NT2/D1 (cell line): ENCODE measurements at regions not wholly inside any gene's neighbourhood (a gene's known extent, or its start where the extent isn't known, plus 50 kb on each side); places are given as distances from the start of the nearest gene placed in this dataset.

Experiments
- DNase-seq: peaks from one replicate; pipeline ENCODE4 v3.0.0-alpha.2; 2011; ENCODE audit warnings: low read depth, low spot score
- H3K27me3 ChIP-seq: 2 replicates; pipeline ENCODE4 v1.6.0; 2011; ENCODE audit warnings: mild to moderate bottlenecking; ENCODE audit not compliant: insufficient read length, insufficient read depth
- H3K36me3 ChIP-seq: 2 replicates; pipeline ENCODE4 v1.6.1; 2011; ENCODE audit warnings: mild to moderate bottlenecking, low read length, mixed read lengths; ENCODE audit not compliant: insufficient read depth, insufficient read length
- H3K4me1 ChIP-seq: 2 replicates; pipeline ENCODE4 v1.5.1; 2011; ENCODE audit not compliant: insufficient read depth, insufficient read length
- H3K4me3 ChIP-seq: 2 replicates; pipeline ENCODE4 v1.5.1; 2011; ENCODE audit warnings: low read depth; ENCODE audit not compliant: insufficient read length
- H3K9ac ChIP-seq: 2 replicates; pipeline ENCODE4 v1.6.0; 2011; ENCODE audit warnings: low read depth; ENCODE audit not compliant: insufficient read length
- H3K9me3 ChIP-seq: 2 replicates; pipeline ENCODE4 v1.5.1; 2011; ENCODE audit warnings: mild to moderate bottlenecking, low read length; ENCODE audit not compliant: insufficient read depth
- SUZ12 ChIP-seq: IDR thresholded peaks from 2 replicates; pipeline ENCODE4 v1.6.1; 2011; ENCODE audit not compliant: insufficient read length, insufficient read depth; ENCODE audit errors: extremely low read depth
- YY1 ChIP-seq: IDR thresholded peaks from 2 replicates; pipeline ENCODE4 v1.6.1; 2011; ENCODE audit not compliant: insufficient read length, insufficient read depth
- ZNF274 ChIP-seq: IDR thresholded peaks from 2 replicates; pipeline ENCODE4 v1.6.1; 2011; ENCODE audit warnings: mild to moderate bottlenecking, low read depth, low read length

GRCh38 chr17:70653850-70654249 lies 484.5 kb downstream of the KCNJ2 start:
- H3K27me3 ChIP-seq, result no peaks in the 10 kb centered on the region
- TF ChIP-seq ZNF274 (no peak), YY1 (no peak), SUZ12 (no peak)
- DNase-seq, result no peak
- no peaks in the 10 kb centered on the region for H3K36me3 ChIP-seq
- no peaks in the 10 kb centered on the region for H3K9me3 ChIP-seq
- H3K4me3 ChIP-seq, result no peak overlapping the region
- no peak overlapping the region for H3K9ac ChIP-seq
- H3K4me1 ChIP-seq, result no peaks in the 10 kb centered on the region

- Histone ChIP-seq H3K4me3 (no peak overlapping the region), H3K36me3 (no peaks in the 10 kb centered on the region), H3K9me3 (no peaks in the 10 kb centered on the region), H3K4me1 (no peaks in the 10 kb centered on the region), H3K27me3 (no peaks in the 10 kb centered on the region), H3K9ac (no peak overlapping the region)
- TF ChIP-seq SUZ12 (no peak), YY1 (no peak), ZNF274 (no peak)
- DNase-seq, result no peak
Observed at GRCh38 chr17:70654706-70655105, 485.4 kb downstream of the KCNJ2 start.

DNA sequence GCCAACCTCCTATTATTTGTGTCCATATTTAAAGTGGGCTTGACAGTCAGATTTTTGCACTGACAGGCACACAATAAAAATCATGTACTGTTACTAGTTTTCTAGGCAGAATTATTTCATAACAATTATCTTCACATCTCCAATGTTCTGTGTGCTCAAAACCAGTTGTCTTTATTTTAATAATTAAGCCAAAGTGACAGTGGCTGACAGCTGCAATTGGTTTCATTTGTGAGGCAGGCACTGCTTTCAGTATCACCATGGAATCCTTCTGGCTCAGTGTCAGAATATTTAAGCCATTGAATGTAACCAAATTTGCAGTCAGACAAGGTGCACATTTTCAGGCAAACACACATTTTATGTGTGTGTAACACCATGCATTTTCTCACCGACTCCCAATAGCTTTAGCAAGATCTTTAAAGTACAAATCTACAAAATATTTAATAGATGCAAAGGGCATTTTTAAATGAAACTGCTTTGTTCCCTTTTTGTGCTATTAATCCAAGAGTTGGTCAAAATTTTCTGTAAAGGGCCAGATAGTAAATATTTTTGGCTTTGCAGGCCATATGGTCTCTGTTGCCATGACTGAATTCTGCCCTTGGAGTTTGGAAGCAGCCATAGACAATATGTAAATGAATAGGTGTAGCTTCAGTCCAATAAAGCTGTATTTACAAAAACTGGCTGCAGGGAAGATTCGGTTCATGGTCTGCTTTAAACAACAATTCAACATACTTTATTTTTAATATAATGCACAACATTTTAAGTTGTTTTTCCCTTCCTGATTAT lies 486.0 kb downstream of the KCNJ2 start:
- Histone ChIP-seq H3K27me3 (no peaks in the 10 kb centered on the region), H3K9ac (no peak overlapping the region), H3K36me3 (no peaks in the 10 kb centered on the region), H3K4me1 (no peaks in the 10 kb centered on the region), H3K4me3 (no peak overlapping the region), H3K9me3 (no peaks in the 10 kb centered on the region)
- no peak for DNase-seq
- TF ChIP-seq ZNF274 (no peak), YY1 (no peak), SUZ12 (no peak)

DNA sequence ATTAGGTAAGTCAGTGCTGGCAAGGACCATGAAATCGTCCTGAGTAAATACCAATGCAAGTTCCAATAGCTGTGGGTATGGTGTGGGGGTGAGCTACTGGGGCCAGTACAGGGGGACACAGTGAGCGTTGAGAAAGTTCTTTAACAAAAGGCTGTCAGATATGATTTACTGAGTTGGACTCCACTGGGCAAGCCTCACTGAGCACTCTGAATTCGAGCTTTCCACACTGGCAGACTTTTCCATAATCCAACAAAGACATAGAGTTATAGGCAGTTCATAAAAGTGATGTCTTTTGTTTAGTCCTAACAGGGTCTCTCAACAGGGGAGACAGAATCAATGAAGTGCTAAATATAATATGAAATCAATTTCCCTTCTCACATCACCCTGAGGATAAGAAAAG lies 489.0 kb downstream of the KCNJ2 start:
- H3K27me3 ChIP-seq, result no peaks in the 10 kb centered on the region
- no peak for TF ChIP-seq YY1
- TF ChIP-seq ZNF274, result no peak
- TF ChIP-seq SUZ12, result no peak
- H3K36me3 ChIP-seq, result no peaks in the 10 kb centered on the region
- no peaks in the 10 kb centered on the region for H3K9me3 ChIP-seq
- no peak overlapping the region for H3K9ac ChIP-seq
- no peaks in the 10 kb centered on the region for H3K4me1 ChIP-seq
- DNase-seq, result no peak
- no peak overlapping the region for H3K4me3 ChIP-seq

DNA sequence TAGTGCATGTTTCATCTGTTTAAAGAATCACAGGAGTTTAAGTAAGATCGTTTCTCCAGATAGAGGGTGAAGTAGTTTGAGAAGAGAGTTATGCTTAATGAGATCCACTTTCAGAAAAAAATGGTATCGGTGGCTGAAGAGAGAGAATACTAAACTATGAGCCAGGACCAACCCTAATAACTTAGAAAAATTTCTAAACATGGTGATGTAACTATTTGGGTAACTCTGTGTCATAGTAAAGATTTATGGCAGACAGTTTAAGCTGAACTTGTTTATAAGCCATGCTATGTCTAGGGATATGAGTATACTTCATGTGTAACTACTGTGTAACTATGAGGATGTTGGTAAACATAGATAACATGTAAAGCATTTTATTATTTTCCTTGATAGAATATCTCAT lies 489.5 kb downstream of the KCNJ2 start:
- TF ChIP-seq YY1 (no peak), ZNF274 (no peak)
- no peak overlapping the region for H3K9ac ChIP-seq
- no peaks in the 10 kb centered on the region for H3K27me3 ChIP-seq
- H3K9me3 ChIP-seq, result no peaks in the 10 kb centered on the region
- no peaks in the 10 kb centered on the region for H3K4me1 ChIP-seq
- no peak overlapping the region for H3K4me3 ChIP-seq
- H3K36me3 ChIP-seq, result no peaks in the 10 kb centered on the region
- DNase-seq, result no peak

DNA sequence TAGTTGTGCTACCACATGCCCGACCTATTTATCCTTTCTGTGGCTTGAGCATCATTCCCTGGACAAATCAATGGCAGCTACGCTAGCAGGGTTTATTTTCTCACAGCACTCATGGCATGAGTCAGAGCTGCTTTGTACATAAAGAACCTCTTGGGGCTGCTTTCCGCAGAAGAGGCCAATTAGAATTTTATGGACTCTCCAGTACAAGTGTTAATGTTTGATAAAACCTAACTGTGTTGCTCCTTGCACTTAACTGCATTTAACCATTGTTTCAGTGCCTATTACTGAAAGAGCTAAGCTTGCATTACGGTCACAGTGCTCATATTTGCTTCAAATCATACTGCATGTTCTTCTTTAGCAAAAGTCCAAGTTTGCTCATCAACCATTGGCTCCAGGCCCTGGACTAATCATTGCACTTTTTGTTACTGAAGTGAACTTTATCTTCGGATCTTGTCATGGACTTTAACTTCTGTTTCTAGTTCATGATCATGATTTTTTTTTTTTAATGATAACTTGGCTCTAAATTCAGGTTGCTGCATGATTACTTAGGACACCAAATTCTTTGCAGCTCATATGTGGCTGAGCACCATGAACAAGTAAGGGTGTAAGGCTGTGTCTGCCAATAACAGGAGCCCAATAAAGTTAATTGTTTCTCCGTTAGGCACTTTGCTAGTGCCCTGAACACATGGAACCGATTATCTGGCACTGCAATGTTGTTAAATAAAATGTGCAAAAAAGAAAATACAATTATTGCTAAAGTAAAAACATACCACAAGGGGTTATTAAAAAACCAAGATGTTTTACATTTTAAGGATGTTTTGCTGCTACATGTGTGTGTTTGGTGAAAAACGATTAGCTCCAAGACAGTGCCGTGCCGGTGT lies 492.2 kb downstream of the KCNJ2 start:
- no peaks in the 10 kb centered on the region for H3K4me1 ChIP-seq
- no peak for DNase-seq
- no peaks in the 10 kb centered on the region for H3K36me3 ChIP-seq
- H3K9ac ChIP-seq, result no peak overlapping the region
- no peaks in the 10 kb centered on the region for H3K9me3 ChIP-seq
- H3K4me3 ChIP-seq, result no peak overlapping the region
- TF ChIP-seq ZNF274 (no peak), YY1 (no peak), SUZ12 (no peak)
- no peaks in the 10 kb centered on the region for H3K27me3 ChIP-seq

- Histone ChIP-seq H3K9me3 (no peaks in the 10 kb centered on the region), H3K9ac (no peak overlapping the region), H3K27me3 (no peaks in the 10 kb centered on the region), H3K4me3 (no peak overlapping the region), H3K36me3 (no peaks in the 10 kb centered on the region), H3K4me1 (no peaks in the 10 kb centered on the region)
- TF ChIP-seq ZNF274 (no peak), YY1 (no peak)
- no peak for DNase-seq
Observed at GRCh38 chr17:70668276-70668937, 499.1 kb downstream of the KCNJ2 start.
